ENCODE measurements at regions not wholly inside any gene's neighbourhood (a gene's known extent, or its start where the extent isn't known, plus 50 kb on each side); places are given as distances from the start of the nearest gene placed in this dataset.

DNA sequence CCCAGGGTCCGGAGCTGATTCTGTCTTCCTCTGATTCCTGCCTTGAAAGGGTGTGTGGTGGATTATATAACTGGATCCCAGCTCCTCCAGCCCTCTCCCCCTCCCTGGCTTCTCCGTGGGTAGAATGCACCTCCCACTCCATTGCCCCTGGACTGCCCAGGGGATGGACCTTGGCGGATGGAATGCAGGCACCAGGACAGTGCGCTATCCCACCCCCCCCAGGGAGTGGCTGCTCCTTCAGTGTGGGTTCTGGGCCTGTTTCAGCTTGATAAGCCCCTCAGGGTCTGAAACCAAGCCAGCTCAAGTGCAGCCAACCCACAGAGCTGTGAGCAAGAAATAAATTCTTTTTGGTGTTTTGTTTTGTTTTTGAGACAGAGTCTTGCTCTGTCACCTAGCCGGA lies 112.4 kb upstream of the TMEM132D start:
- intact Hi-C loops (cut with DNase I, micrococcal nuclease), result no loop called here
- no peak for ATAC-seq
- DNase-seq, result no peak

DNA sequence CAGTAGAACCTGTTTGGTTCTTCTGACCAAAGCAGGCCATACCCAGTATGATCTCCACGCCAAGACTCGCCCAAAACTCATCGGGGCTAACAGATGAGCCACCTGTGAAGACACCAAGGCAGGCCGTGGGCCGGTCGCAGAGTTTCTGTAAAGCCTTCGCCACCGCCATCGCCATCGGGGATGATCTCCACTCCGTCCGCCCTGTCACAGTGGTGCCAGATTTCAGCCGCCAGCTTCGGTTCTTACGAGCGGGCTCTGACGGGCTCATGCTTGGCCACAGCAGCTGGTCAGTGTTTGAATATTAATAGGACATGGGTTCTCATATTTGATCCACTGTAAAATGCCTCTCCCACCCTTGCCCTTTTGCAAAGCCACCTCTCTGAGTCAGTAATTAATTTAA lies 113.2 kb upstream of the TMEM132D start:
- intact Hi-C loops (cut with DNase I, micrococcal nuclease), result no loop called here
- DNase-seq (no peak), ATAC-seq (no peak)

DNA sequence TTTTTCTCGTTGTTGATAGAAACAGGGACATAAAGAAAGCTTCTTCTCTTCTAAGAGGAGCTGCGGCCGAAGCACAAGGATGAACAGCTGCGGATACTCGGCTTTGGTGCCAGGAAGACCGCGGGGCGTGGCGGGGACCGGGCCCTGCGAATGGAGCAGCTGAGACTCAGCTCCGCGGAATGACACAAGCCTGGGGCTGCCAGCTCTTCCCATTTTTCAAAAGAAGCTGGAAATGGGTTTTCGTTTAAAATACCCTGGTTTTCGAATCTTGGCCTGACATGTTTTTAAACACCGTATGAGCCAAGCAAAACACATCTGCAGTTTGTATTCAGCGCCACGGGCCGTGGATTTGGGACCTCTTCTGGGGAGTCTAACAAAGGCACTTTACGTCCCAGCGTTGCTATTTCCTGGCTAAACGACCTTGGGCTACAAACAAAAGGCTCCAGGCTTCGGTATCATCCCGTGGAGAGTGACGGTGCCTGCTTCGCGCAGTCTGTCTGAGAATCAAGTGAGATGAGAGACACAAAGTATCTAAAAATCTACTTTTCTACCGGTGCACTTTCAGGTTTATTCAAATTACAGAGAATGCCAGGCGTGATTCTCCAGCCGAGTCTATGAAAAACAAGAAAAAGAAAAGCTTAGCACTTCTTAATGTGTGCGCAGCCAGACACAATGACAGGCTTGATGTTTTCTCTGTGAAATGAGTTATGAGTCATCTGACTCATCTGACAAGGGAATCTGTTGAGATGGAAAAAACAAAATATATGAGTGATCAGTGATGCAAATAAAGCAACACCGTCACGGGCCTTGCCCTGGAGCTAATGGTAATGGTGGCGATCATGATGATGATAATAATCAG lies 114.0 kb upstream of the TMEM132D start:
- ATAC-seq (no peak), DNase-seq (no peak)
- intact Hi-C loops (cut with DNase I, micrococcal nuclease), result no loop called here

DNA sequence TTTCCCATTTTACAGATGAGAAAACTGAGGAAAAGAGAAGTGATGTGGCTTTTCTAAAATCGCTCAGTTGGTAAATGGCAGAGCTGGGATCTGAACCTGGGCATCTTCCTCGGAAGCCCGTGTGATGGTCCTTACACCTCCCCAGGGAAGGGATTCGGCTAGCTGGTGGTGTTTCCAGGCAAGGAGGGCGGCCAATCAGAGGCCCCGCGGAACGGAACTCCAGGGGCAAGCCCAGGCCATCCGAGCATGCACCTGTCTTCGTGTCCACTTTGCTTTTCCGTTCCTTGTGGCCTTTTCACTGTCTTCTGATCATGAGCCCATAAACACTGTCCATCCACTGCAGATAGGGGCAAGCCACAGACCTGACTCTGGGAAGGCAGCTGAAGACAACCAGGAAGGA lies 114.8 kb upstream of the TMEM132D start:
- ATAC-seq (no peak), DNase-seq (no peak)
- intact Hi-C loops (cut with DNase I, micrococcal nuclease), result no loop called here

DNA sequence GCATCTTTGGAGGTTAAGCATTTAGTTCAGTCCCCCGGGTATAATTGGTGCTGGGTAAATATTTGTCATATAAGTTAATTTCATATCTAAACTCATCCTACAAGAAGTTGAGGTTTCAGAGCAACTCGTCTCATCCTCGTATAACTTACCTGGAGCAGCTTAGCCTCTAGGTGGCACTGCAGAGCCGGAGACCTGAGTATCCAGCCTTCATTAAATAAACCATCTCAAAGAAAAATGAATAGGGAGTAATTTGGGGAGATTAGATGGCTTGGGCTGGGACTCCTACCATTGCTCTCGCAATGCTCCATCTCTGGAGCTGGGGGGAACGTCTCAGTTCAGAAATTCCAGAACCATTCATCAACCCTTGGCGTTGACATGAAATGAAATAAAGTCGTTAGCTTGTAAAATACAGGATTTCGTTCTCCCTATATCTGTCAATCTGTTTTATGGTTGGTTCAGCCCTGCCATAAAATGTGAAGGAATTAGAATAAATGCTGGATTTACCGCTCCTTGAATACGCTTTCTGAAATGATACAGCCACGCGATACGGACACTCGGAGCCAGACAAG lies 122.9 kb upstream of the TMEM132D start:
- intact Hi-C loops (cut with DNase I, micrococcal nuclease), result no loop called here
- peak in 1 of 2 donors; percentile 60 for DNase-seq
- ATAC-seq, result no peak

DNA sequence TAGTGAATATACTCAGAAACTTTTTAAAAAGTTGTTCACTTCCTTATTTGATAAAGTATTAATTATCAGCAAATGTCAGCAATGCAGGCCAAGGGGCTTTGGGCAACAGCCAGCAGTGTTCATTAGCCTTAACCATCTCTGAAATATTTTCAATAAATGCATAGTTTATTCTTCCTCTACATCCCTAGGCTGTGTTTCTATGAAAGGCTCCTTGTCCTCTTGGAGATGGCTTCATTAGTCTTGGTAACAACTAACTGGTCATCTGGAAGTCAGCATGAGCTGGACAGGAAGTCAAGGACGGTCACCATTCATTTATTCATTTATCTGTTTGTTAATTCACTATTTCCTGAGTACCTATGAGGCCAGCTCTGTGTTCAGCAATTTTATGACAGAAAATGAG lies 124.0 kb upstream of the TMEM132D start:
- no peak for DNase-seq
- no peak for ATAC-seq
- intact Hi-C loops (cut with DNase I, micrococcal nuclease), result no loop called here

DNA sequence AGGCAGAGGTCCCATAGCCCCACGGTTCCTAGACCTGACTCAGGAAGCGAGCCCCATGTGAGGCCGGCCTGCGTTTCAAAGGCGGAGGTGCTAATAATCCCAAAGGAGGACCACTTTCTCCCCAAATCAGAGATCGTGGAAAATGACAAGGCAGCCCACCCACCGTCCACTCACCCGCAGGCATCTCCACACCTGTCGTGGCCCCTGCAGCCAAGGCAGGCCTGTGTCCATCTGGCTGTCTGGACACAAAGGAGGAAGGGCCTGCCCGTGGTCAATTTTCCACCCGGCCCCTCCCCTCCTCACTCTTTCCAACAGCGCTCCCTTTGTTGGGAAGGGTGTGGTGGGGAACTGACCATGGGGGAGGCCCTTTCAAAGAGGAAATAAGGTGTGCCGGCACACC lies 125.3 kb upstream of the TMEM132D start:
- ATAC-seq (no peak), DNase-seq (no peak)
- intact Hi-C loops (cut with DNase I, micrococcal nuclease), result no loop called here

DNA sequence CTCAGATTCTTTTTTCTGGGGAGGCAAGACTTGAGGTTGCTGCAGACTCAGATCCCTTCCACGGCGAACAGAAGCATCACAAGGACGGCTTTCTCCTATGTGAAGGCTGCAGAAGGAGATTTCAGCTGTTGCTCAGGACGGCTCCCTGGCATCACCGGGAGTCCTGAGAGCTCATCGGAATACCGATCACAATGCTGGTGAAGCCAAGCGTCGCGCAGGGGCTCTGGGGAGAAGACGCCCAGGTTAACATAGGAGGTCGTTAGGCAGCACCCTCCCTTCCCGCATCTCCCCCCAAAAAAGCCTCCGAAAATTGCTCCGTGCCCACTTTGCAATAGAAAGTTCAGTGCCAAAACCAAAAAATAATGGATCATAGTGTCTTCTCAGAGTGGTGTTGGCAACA lies 127.2 kb upstream of the TMEM132D start:
- intact Hi-C loops (cut with DNase I, micrococcal nuclease), result no loop called here
- DNase-seq, result no peak
- ATAC-seq, result no peak

DNA sequence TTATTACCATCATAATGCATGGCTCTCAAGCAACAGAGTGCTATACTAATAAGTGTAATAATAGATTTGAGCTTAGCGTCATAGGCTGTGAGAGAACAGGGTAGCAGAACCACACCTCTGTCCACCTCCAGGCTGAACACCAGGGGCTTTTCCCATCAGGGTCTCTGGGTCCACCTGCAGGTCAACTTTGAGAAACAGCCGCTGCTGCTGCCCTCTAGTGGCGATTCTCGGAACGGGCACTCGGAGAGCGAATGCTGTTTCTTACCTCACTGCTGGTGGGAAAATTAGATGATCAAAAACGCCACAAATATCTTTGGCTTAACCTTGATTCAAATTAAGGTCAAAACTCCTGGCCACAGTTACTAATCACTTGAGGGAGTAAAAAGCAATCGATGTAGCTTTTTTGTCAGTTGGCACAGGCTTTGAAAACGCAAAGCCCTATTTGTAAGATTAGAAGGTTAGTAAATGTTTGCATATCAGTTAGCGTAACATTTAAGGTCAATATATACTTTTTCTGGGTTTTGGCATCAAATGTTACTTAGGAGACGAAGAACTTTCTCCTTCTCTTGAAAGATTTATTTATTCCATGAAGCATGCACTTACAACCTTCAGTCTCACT lies 127.9 kb upstream of the TMEM132D start:
- DNase-seq, result peak in 1 of 2 donors; percentile 58
- intact Hi-C loops (cut with DNase I, micrococcal nuclease), result no loop called here
- ATAC-seq, result no peak

DNA sequence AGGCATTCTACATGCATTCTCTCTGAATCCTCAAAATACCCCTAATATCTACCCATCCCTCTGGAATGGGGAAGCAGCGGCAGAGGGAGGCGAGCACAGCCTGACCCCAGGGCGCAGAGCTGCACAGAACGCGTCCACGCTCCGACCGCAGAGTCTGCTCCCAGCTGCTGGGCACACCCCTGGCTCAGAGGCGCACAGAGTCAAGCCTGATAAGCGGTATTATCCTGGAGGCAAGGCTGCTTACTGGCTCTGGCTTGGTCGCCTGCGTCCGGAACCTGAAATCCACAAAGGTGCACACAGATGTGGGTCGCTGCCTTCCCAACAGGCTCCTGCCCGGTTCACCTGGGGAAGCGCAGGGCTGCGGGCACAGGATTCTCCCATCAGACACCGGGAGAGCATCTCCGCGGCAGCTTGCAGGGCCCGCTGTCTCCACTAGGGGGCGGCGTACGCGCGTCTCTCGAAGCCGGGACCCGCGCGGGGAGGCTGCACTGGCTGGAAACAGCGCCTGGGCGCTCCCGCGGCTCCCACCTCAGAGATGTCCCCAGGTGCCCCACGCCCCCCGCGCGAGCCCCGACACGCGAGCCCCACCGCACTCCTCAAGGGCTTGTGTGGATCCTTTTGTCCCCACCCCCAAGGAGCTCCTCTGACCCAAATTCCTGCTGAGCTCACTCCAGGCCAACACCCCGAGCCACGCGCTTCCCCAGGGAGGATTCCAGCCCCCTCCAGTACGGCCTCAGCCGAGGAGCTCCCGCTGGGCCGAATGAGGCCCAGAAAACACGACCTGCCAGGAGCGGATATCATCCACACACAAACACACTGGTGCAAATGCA lies 120.1 kb upstream of the FZD10 start:
- peak in 1 of 2 donors; percentile 20 for DNase-seq
- no peak for ATAC-seq
- intact Hi-C loops (cut with DNase I, micrococcal nuclease), result loop anchor here in 1 of 2 donors (10.0 kb wide), 1 partner anchor 293 kb away; the partner anchor contains the start of gene PIWIL1

DNA sequence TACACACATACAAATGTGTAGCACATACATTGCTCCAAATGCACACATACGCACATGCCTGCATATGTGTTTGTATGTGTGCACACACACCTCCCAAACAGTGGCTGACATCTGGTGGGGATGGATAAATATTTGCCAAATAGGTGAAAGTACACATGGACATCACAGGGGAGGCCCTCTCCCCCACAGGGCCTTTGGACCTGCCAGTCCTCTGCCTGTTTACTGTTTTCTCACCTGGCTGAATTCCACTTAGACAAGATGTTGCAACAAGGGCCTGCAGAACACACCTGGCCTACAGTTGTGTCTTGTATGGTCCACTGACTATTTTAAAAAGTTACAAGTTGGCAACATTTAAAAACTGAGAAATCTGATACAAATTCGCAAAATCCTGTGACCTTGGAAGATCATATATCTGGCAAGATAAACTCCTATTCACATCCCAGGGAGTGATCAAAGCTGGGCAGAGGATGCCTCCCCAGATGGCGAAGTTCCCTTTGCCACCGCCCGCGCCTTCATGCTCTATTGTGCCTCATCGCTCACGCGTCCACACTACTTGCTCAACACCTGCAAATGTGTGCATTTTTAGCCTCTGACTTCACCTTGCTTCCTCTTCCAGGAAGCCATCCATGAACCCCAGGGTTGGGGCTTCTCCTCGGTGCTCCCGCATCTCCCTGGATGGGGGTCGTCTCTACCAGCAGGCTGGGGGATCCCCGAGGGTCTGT lies 118.4 kb upstream of the FZD10 start:
- no peak for DNase-seq
- intact Hi-C loops (cut with DNase I, micrococcal nuclease), result loop anchor here in 1 of 2 donors (10.0 kb wide), 1 partner anchor 291 kb away; the partner anchor contains the start of gene PIWIL1
- no peak for ATAC-seq

DNA sequence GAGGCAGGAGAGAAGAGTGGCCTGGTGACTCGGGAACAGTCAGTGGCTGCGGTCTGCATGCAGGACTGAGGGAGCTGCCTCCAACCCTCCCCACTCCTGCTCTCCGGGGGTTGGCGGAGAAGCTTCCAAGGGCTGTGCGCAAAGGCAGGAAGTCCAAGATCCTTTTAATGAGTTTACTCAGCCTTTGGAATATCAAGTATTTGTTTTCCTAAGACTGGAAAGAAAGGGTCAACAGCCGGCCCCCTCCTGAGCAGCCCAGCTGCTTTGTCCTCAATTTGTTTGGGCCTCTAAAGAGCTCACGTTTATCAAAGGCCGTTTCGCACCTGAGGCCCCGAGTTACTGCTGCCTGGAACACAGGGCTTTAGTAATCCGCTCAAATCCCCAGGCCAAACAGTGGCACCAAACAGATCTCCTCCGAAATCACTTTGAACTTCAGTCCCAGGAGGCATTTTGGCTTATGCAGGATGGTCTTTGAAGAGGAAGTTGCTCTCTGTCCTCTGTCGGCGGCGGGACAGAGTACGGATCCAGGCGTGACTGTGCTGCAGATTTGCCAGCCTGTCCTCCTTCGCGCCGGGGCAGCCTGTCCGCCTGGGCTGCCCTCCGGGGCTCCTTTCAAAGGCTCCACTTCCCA lies 117.2 kb upstream of the FZD10 start:
- ATAC-seq (no peak), DNase-seq (no peak)
- intact Hi-C loops (cut with DNase I, micrococcal nuclease), result loop anchor here (5.0 to 10.0 kb wide), 2 partner anchors 287 to 290 kb away; partner anchors contain the start of gene PIWIL1 (in 1 of the 2)

DNA sequence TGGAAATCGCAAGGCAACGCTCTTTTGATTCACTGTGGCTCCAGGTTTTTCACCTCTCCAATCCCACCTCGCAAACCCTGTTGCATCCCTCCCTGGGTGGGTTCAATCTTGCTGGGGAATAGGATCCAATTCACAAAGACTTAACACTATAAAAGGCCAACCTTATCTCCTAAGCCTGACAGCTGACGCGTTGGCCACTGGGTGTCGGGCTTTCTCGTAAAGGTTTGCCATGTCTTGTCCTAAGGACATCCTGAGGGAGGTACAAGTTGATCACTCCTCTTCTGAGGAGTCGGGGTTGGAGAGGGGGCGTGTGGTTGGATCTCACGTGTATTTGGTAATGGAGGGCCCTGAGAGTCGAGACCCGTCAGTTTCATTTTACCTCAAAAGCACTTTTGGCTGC lies 112.6 kb upstream of the FZD10 start:
- DNase-seq (no peak), ATAC-seq (no peak)
- intact Hi-C loops (cut with DNase I, micrococcal nuclease), result loop anchor here (5.0 to 10.0 kb wide), 2 partner anchors 283 to 285 kb away; partner anchors contain the start of gene PIWIL1 (in 1 of the 2)

DNA sequence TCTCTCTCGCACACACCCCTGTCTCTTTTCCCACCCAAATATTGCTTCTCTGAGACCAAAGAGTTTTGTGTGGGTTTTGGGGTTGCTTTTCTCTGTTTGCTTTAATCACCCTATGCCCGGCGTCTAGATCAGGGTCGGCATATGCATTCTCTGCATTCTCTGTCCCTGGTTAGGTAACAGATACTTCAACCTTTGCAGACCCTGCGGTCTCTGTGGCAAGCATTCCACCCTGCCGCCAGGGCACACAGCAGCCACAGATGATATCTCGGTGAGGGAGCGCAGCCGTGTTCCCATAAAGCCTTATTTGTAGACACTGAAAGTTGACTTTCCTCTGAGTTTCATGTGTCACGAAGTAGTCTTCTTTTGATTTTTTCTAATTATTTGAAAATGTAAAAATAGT lies 110.4 kb upstream of the FZD10 start:
- DNase-seq (no peak), ATAC-seq (no peak)
- intact Hi-C loops (cut with DNase I, micrococcal nuclease), result no loop called here

DNA sequence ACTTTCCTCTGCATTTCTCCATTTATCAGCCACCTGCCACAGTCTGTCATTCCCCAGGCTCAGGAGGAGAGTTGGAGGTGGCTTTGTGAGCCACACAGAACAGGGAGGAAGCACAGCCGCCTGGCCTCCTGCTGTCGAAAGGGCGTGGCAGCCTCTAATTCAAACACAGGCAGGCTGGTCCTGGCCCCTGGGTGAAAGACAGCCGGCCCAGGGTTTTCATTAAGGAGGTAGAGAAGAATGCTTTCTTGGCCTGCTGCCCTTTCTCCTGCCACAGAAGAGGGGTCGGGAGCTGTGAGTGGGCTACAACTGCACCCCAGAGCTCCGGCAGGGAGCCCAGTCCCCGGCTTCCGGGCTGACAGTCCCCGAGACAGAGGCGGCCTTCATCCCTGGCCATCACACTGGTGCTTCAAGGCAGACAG lies 108.6 kb upstream of the FZD10 start:
- ATAC-seq (peak; percentile 35), DNase-seq (no peak)
- intact Hi-C loops (cut with DNase I, micrococcal nuclease), result no loop called here

DNA sequence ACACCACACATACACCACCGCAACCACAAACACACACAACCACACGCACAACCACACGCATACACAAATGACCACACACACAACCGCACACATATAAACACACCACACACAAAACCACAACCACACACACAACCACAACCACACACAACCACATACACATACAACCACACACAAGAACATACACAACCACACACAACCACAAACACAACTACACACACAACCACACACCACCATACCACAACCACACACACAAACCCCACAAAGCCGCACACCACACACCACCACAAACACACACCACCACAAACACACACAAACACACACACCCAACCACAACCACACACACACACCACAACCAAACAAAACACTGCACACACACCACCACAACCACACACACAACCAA lies 107.5 kb upstream of the FZD10 start:
- intact Hi-C loops (cut with DNase I, micrococcal nuclease), result no loop called here
- ATAC-seq (no peak), DNase-seq (no peak)

DNA sequence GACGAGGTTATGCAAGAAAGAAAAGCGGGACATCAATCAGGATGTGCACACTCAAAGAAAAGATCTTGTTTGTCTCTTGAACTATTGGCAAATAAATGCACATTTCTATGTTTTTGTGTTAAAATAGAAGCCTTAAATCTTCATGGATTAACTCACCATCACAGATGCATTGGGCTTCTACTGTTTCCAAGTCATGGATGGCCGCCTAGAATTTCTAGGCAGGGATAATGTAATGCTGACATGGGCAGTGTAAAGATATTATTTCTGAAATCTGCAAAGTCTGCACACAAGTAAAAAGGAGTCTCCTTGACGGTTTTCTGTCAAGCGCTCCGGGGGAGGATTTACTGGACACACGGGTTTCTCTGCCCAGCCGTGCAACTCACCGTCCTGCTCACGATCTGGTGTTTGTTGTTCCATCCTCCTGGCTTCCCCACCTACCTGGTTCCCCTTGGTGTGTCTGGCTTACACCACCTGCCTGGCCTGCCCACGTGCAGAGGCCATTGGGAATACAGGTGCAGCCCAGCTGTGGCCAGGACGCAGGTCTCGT lies 103.3 kb upstream of the FZD10 start:
- intact Hi-C loops (cut with DNase I, micrococcal nuclease), result no loop called here
- no peak for ATAC-seq
- no peak for DNase-seq

DNA sequence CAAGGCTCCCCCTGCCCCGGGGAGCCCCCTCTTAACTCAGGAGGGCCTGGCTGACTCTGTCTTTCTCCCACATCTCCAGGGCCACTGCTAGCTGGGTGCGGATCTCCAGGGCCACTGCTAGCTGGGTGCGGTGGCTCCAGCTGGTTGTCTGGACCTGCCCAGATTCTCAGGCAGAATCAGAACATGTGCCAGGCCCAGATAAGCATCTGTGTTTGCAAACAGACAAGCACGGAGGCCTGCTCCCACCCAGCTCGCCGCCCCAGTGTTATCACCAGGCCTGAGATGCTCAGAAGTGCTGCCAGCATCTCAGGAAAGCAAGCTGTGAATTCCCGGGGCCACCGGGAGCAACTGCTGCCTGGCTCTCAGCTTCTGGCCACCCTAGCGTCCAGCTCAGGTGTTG lies 98.4 kb upstream of the FZD10 start:
- DNase-seq (no peak), ATAC-seq (no peak)
- intact Hi-C loops (cut with DNase I, micrococcal nuclease), result no loop called here

Data from left colon (tissue), 2 donors.